Gastrocnemius medialis (tissue), 4 donors: ENCODE measurements at regions not wholly inside any gene's neighbourhood (a gene's known extent, or its start where the extent isn't known, plus 50 kb on each side); places are given as distances from the start of the nearest gene placed in this dataset.

Source experiments
- ATAC-seq, 2 donors: fragments of 150-250 bp; one replicate each; pipeline ENCODE4 v1.9.1; 2016
- DNase-seq, 2 donors: peaks; one replicate each; pipeline ENCODE4 v3.0.0-alpha.2; 2019
- H3K27ac ChIP-seq, 4 donors: fragments of 200-600 bp; sonication (generic); 1 replicate in 1 of 4; 2 replicates in 3 of 4; pipeline ENCODE4 v1.5.1; 2016 to 2018; ENCODE audit warnings: mild to moderate bottlenecking in 2 of 4, moderate library complexity in 1 of 4
- H3K27me3 ChIP-seq, 3 donors: fragments of 200-600 bp; sonication (generic) in 2 of 3; 1 replicate in 1 of 3; 2 replicates in 2 of 3; pipeline versions ENCODE4 v1.5.1 to v1.6.0; 2016 to 2019; ENCODE audit warnings: mild to moderate bottlenecking in 1 of 3, moderate library complexity in 1 of 3
- H3K36me3 ChIP-seq, 2 donors: fragments of 200-600 bp; sonication (generic) in 1 of 2; one replicate each; pipeline ENCODE4 v1.5.1; 2017 to 2018
- H3K4me1 ChIP-seq, 2 donors: fragments of 200-600 bp; sonication (generic) in 1 of 2; one replicate each; pipeline ENCODE4 v1.5.1; 2016 to 2017; ENCODE audit warnings: mild to moderate bottlenecking in 2 of 2
- H3K4me3 ChIP-seq, 4 donors: fragments of 200-600 bp; sonication (generic) in 3 of 4; 1 replicate in 1 of 4; 2 replicates in 3 of 4; pipeline ENCODE4 v1.5.1; 2016 to 2019; ENCODE audit warnings: mild to moderate bottlenecking in 2 of 4
- H3K9me3 ChIP-seq, 3 donors: fragments of 200-600 bp; sonication (generic) in 2 of 3; 1 replicate in 1 of 3; 2 replicates in 2 of 3; pipeline ENCODE4 v1.5.1; 2016 to 2019
- POLR2A ChIP-seq, 2 donors: fragments of 450-650 bp; IDR thresholded peaks; one replicate each; pipeline ENCODE4 v1.6.1; 2017; ENCODE audit warnings: antibody characterized with exemption in 2 of 2, mild to moderate bottlenecking in 2 of 2, moderate library complexity in 2 of 2
- in situ Hi-C, 4 donors: fragments of 200-750 bp; cut with MboI; loops; one replicate each; pipeline versions ENCODE4 v1.15.0 to v1.8.0; 2017; ENCODE audit warnings: low sequenced_read_pairs in 4 of 4
- intact Hi-C: fragments of 100-400 bp; cut with DNase I; formaldehyde crosslinking; loops from one replicate; pipeline ENCODE4 v1.15.1; 2023; ENCODE audit warnings: low total_unique reads
- TF ChIP-seq, protein P1 (sequence below), 5 experiments: fragments of 450-650 bp in 3 of 5; fragments of 200-600 bp in 2 of 5; sonication (generic) in 2 of 5; IDR thresholded peaks in 4 of 5; conservative IDR thresholded peaks in 1 of 5; 1 replicate in 4 of 5; 2 replicates in 1 of 5; pipeline ENCODE4 v1.5.1; 2016 to 2019; ENCODE audit warnings: antibody characterized with exemption in 5 of 5, mild to moderate bottlenecking in 3 of 5, moderate library complexity in 3 of 5

- H3K4me1 ChIP-seq: no peaks in the 10 kb centered on the region
- TF ChIP-seq, protein P1, sequence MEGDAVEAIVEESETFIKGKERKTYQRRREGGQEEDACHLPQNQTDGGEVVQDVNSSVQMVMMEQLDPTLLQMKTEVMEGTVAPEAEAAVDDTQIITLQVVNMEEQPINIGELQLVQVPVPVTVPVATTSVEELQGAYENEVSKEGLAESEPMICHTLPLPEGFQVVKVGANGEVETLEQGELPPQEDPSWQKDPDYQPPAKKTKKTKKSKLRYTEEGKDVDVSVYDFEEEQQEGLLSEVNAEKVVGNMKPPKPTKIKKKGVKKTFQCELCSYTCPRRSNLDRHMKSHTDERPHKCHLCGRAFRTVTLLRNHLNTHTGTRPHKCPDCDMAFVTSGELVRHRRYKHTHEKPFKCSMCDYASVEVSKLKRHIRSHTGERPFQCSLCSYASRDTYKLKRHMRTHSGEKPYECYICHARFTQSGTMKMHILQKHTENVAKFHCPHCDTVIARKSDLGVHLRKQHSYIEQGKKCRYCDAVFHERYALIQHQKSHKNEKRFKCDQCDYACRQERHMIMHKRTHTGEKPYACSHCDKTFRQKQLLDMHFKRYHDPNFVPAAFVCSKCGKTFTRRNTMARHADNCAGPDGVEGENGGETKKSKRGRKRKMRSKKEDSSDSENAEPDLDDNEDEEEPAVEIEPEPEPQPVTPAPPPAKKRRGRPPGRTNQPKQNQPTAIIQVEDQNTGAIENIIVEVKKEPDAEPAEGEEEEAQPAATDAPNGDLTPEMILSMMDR (IDR thresholded peaks at IDR 0.05 in 4 of 5, conservative IDR thresholded peaks at IDR 0.05 in 1 of 5): no peak
- no peak for TF ChIP-seq POLR2A (IDR thresholded peaks at IDR 0.05)
- no peak overlapping the region for H3K27ac ChIP-seq
- intact Hi-C loops (no loop called here), in situ Hi-C loops (no loop called here)
- no peaks in the 10 kb centered on the region for H3K36me3 ChIP-seq
- ATAC-seq: no peak
- no peaks in the 10 kb centered on the region for H3K27me3 ChIP-seq
- H3K9me3 ChIP-seq: peaks cover 0 to 10% (median 0%) of the 10 kb centered on the region in 3 donors
- DNase-seq: no peak
- H3K4me3 ChIP-seq: no peak overlapping the region
Observed at GRCh38 chrX:21056622-21057021, 317.6 kb upstream of the CNKSR2 start.

DNA sequence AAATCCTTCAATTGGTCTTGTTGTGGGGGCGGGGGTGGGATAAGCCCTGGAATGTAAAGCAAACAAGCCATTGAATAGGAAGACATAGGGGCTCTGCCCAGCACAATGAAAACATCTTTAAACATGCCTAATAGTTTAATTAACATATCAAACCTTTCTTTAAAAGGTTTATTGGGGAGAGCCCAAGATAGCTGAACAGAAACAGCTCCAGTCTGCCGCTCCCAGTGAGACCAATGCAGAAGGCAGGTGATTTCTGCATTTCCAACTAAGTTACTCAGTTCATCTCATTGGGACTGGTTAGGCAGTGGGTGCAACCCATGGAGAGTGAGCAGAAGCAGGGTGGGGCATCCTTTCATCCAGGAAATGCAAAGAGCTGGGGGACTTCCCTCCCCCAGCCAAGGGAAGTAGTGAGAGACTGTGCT, 327.2 kb upstream of the CNKSR2 start:
- TF ChIP-seq, protein P1 (IDR thresholded peaks at IDR 0.05 in 4 of 5, conservative IDR thresholded peaks at IDR 0.05 in 1 of 5): no peak
- no peak for TF ChIP-seq POLR2A (IDR thresholded peaks at IDR 0.05)
- Histone ChIP-seq H3K4me1 (no peaks in the 10 kb centered on the region), H3K27ac (no peak overlapping the region), H3K27me3 (no peaks in the 10 kb centered on the region), H3K4me3 (no peak overlapping the region), H3K9me3 (no peaks in the 10 kb centered on the region), H3K36me3 (no peaks in the 10 kb centered on the region)
- in situ Hi-C loops (no loop called here), intact Hi-C loops (no loop called here)
- ATAC-seq: no peak
- no peak for DNase-seq

DNA sequence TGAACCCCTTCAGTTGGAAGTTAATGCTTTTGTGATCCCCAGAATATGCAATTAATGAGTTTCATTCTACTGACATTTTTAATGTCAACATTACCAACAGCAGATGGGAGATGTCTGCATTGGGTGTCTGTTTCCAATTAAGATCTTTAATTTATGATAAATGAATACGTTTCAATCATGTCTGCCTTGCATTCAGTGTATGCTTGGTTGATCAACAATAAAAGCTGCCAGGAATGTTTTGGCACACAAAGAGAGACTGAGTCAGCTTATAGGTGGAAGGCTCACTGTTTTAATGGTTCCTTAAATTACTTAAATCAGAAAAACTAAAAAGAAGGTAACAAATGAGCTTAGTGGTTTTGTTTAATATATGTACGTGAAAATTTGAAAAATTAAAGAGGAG, 359.9 kb upstream of the CNKSR2 start:
- no peak for ATAC-seq
- H3K4me3 ChIP-seq: no peak overlapping the region
- no peak for TF ChIP-seq POLR2A (IDR thresholded peaks at IDR 0.05)
- TF ChIP-seq, protein P1 (IDR thresholded peaks at IDR 0.05 in 4 of 5, conservative IDR thresholded peaks at IDR 0.05 in 1 of 5): no peak
- H3K9me3 ChIP-seq: no peaks in the 10 kb centered on the region
- in situ Hi-C loops: no loop called here
- no peak overlapping the region for H3K27ac ChIP-seq
- intact Hi-C loops: no loop called here
- peaks cover 0 to 3% (median 0%) of the 10 kb centered on the region in 3 donors for H3K27me3 ChIP-seq
- no peaks in the 10 kb centered on the region for H3K36me3 ChIP-seq
- no peak for DNase-seq
- no peaks in the 10 kb centered on the region for H3K4me1 ChIP-seq

DNA sequence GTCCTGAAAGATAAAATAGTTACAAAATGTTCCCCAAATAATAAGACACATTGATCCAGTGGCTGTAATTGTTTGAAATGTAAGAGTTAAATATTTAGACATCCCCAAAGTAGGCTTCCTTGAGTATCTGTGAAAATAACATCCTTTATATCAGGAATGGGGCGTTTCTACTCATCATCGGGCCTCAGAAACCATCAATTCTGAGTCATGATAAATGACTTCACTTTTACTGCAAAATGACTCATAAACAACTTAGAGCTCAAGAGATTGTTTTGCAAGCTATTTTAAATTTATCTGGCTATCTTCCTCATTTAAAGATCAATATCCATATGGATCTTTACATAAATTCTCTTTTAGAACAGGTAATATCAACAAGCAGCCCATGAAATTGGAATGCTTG, 369.4 kb upstream of the CNKSR2 start:
- Histone ChIP-seq H3K27me3 (no peaks in the 10 kb centered on the region), H3K9me3 (no peaks in the 10 kb centered on the region), H3K4me3 (no peak overlapping the region), H3K36me3 (no peaks in the 10 kb centered on the region), H3K4me1 (no peaks in the 10 kb centered on the region), H3K27ac (no peak overlapping the region)
- intact Hi-C loops (no loop called here), in situ Hi-C loops (no loop called here)
- no peak for DNase-seq
- ATAC-seq: no peak
- TF ChIP-seq, protein P1 (IDR thresholded peaks at IDR 0.05 in 4 of 5, conservative IDR thresholded peaks at IDR 0.05 in 1 of 5): no peak
- no peak for TF ChIP-seq POLR2A (IDR thresholded peaks at IDR 0.05)

DNA sequence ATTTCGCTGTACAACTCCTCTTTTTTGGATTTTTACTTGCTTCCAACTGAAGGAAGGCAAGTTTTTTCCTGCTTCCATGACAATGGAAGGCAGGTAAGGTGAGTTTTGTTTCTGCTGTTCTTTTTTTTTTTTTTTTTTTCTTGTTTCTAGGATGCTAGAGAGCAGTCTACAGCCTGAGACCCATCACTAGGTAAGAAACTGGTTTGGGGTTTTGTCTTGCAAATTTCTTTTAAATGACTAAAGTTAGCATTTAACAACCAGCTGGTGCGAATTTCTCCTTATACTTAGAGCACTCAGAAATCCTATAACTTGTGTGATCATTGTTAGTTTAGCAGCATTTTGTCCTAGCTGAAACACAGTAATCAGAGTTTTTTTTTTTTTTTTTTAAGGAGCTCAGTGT, 378.4 kb upstream of the CNKSR2 start:
- Histone ChIP-seq H3K27me3 (no peaks in the 10 kb centered on the region), H3K9me3 (no peaks in the 10 kb centered on the region), H3K4me3 (no peak overlapping the region), H3K27ac (no peak overlapping the region), H3K36me3 (no peaks in the 10 kb centered on the region), H3K4me1 (no peaks in the 10 kb centered on the region)
- intact Hi-C loops (no loop called here), in situ Hi-C loops (no loop called here)
- TF ChIP-seq, protein P1 (IDR thresholded peaks at IDR 0.05 in 4 of 5, conservative IDR thresholded peaks at IDR 0.05 in 1 of 5): no peak
- no peak for TF ChIP-seq POLR2A (IDR thresholded peaks at IDR 0.05)
- DNase-seq (no peak), ATAC-seq (no peak)
